GM23338 (cell line): ENCODE measurements at regions not wholly inside any gene's neighbourhood (a gene's known extent, or its start where the extent isn't known, plus 50 kb on each side); places are given as distances from the start of the nearest gene placed in this dataset.

Source experiments
- ATAC-seq: fragments of 200-7000 bp; cut with Tn5 transposase; 3 replicates; pipeline ENCODE4 v1.9.1; 2020
- DNase-seq: peaks from one replicate; pipeline ENCODE4 v3.0.0-alpha.2; 2015; ENCODE audit warnings: low spot score
- H2AFZ ChIP-seq: fragments of 200-600 bp; sonication (generic); 2 replicates; pipeline ENCODE4 v1.8.0; 2016; ENCODE audit warnings: antibody characterized with exemption, mild to moderate bottlenecking, moderate library complexity
- H3F3A ChIP-seq: fragments of 200-600 bp; sonication (generic); replicated peaks from 2 replicates; pipeline ENCODE4 v1.8.0; 2017; ENCODE audit warnings: antibody characterized with exemption, mixed run types, low read depth
- H3K27ac ChIP-seq: fragments of 200-600 bp; sonication (generic); 2 replicates; pipeline ENCODE4 v1.6.1; 2016; ENCODE audit warnings: low read depth
- H3K27me3 ChIP-seq: fragments of 200-600 bp; sonication (generic); 2 replicates; pipeline ENCODE4 v1.8.0; 2016; ENCODE audit warnings: mild to moderate bottlenecking, mixed run types, moderate library complexity; ENCODE audit not compliant: insufficient read depth
- H3K36me3 ChIP-seq: fragments of 200-600 bp; sonication (generic); 2 replicates; pipeline ENCODE4 v1.8.0; 2016; ENCODE audit warnings: mild to moderate bottlenecking; ENCODE audit not compliant: insufficient read depth
- H3K4me1 ChIP-seq: fragments of 200-600 bp; sonication (generic); 2 replicates; pipeline ENCODE4 v1.8.0; 2016; ENCODE audit warnings: mild to moderate bottlenecking, moderate library complexity; ENCODE audit not compliant: insufficient read depth
- H3K4me2 ChIP-seq: fragments of 200-600 bp; sonication (generic); 2 replicates; pipeline ENCODE4 v1.7.1; 2017; ENCODE audit warnings: mixed run types
- H3K4me3 ChIP-seq: fragments of 200-600 bp; sonication (generic); 2 replicates; pipeline ENCODE4 v1.6.1; 2016; ENCODE audit warnings: mixed run types
- H3K79me2 ChIP-seq: fragments of 200-600 bp; sonication (generic); replicated peaks from 2 replicates; pipeline ENCODE4 v1.8.0; 2017; ENCODE audit warnings: mild to moderate bottlenecking; ENCODE audit not compliant: insufficient read depth
- H3K9me2 ChIP-seq: fragments of 200-600 bp; sonication (generic); 2 replicates; pipeline ENCODE4 v1.8.0; 2017; ENCODE audit not compliant: insufficient read depth
- H4K20me1 ChIP-seq: fragments of 200-600 bp; sonication (generic); replicated peaks from 2 replicates; pipeline ENCODE4 v1.8.0; 2017; ENCODE audit warnings: mild to moderate bottlenecking; ENCODE audit not compliant: insufficient read depth
- H3K27ac Mint-ChIP-seq: 2 replicates; pipeline ENCODE4 v1.8.0; 2020; ENCODE audit warnings: inconsistent platforms, mild to moderate bottlenecking, moderate library complexity, mixed read lengths
- H3K27me3 Mint-ChIP-seq: 3 replicates; pipeline ENCODE4 v1.8.0; 2022; ENCODE audit warnings: low read depth, mild to moderate bottlenecking, moderate library complexity, mixed read lengths, inconsistent platforms; ENCODE audit not compliant: insufficient read depth, poor library complexity
- H3K36me3 Mint-ChIP-seq: 3 replicates; pipeline ENCODE4 v1.8.0; 2021; ENCODE audit warnings: low read depth, mild to moderate bottlenecking, inconsistent platforms, moderate library complexity, mixed read lengths
- H3K4me1 Mint-ChIP-seq: 3 replicates; pipeline ENCODE4 v1.8.0; 2020; ENCODE audit warnings: mild to moderate bottlenecking, inconsistent platforms, mixed read lengths
- H3K4me3 Mint-ChIP-seq: 3 replicates; pipeline ENCODE4 v1.8.0; 2021; ENCODE audit warnings: moderate library complexity, mild to moderate bottlenecking, inconsistent platforms, mixed read lengths
- H3K9me3 Mint-ChIP-seq: 3 replicates; pipeline ENCODE4 v1.8.0; 2020; ENCODE audit warnings: moderate library complexity, mild to moderate bottlenecking, inconsistent platforms, mixed read lengths
- CREB1 ChIP-seq: fragments of 250-450 bp; sonication (Bioruptor Pico); IDR thresholded peaks from 2 replicates; pipeline ENCODE4 v1.5.0; 2020; ENCODE audit warnings: low read depth, mild to moderate bottlenecking, moderate library complexity
- ETS1 ChIP-seq: IDR thresholded peaks from 2 replicates; pipeline ENCODE4 v1.6.1; 2016; ENCODE audit warnings: antibody characterized with exemption
- EZH2 ChIP-seq: fragments of 200-600 bp; sonication (generic); IDR thresholded peaks from one replicate; pipeline ENCODE4 v1.8.0; 2017; ENCODE audit warnings: antibody characterized with exemption, mild to moderate bottlenecking, low read depth; ENCODE audit not compliant: unreplicated experiment
- EZH2phosphoT487 ChIP-seq: fragments of 200-600 bp; sonication (generic); IDR thresholded peaks from one replicate; pipeline ENCODE4 v1.8.1; 2018; ENCODE audit warnings: antibody characterized with exemption; ENCODE audit not compliant: unreplicated experiment
- JUNB ChIP-seq: IDR thresholded peaks from one replicate; pipeline ENCODE4 v1.6.1; 2016; ENCODE audit warnings: antibody characterized with exemption; ENCODE audit not compliant: unreplicated experiment
- NANOG ChIP-seq: IDR thresholded peaks from 2 replicates; pipeline ENCODE4 v1.6.1; 2016; ENCODE audit warnings: antibody characterized with exemption, borderline replicate concordance
- POLR2AphosphoS5 ChIP-seq: IDR thresholded peaks from 2 replicates; pipeline ENCODE4 v1.6.1; 2016; ENCODE audit warnings: antibody characterized with exemption, low read depth
- REST ChIP-seq: IDR thresholded peaks from one replicate; pipeline ENCODE4 v1.6.1; 2018; ENCODE audit warnings: antibody characterized with exemption; ENCODE audit not compliant: unreplicated experiment
- STAT1 ChIP-seq: IDR thresholded peaks from one replicate; pipeline ENCODE4 v1.6.1; 2016; ENCODE audit warnings: antibody characterized with exemption; ENCODE audit not compliant: unreplicated experiment
- ZNF114 ChIP-seq: fragments of 250-450 bp; sonication (Bioruptor Pico); IDR thresholded peaks from 2 replicates; pipeline ENCODE4 v1.5.0; 2020; ENCODE audit warnings: mild to moderate bottlenecking, moderate library complexity
- ZNF331 ChIP-seq: fragments of 250-450 bp; sonication (Bioruptor Pico); IDR thresholded peaks from 2 replicates; pipeline ENCODE4 v1.5.0; 2020; ENCODE audit warnings: low read depth, mild to moderate bottlenecking, moderate library complexity
- ZNF462 ChIP-seq: fragments of 250-450 bp; sonication (Bioruptor Pico); IDR thresholded peaks from 2 replicates; pipeline ENCODE4 v1.5.0; 2020; ENCODE audit warnings: mild to moderate bottlenecking, moderate library complexity
- TF ChIP-seq, protein P1 (sequence below), 2 experiments: fragments of 200-600 bp in 1 of 2; sonication (generic) in 1 of 2; conservative IDR thresholded peaks; 2 replicates each; pipeline versions ENCODE4 v1.5.1 to v1.6.1; 2016 to 2017; ENCODE audit warnings: antibody characterized with exemption in 2 of 2, low read depth in 2 of 2, mild to moderate bottlenecking in 2 of 2, moderate library complexity in 1 of 2

- H3K9me3 Mint-ChIP-seq, result peaks cover 4% of the 10 kb centered on the region; the same call in 2 of the 3 replicates
Observed at GRCh38 chr5:36502608-36503007, 103.8 kb upstream of the SLC1A3 start.

More at GRCh38 chr5:36502608-36503007, 103.8 kb upstream of the SLC1A3 start:
- no peak overlapping the region for H3K27ac Mint-ChIP-seq
- no peak overlapping the region for H3K4me3 Mint-ChIP-seq
- H3K4me3 ChIP-seq, result no peak overlapping the region
- H3K9me2 ChIP-seq, result no peaks in the 10 kb centered on the region
- H2AFZ ChIP-seq, result no peak overlapping the region
- TF ChIP-seq JUNB (no peak), ETS1 (no peak), POLR2AphosphoS5 (no peak), ZNF331 (no peak), EZH2 (no peak), STAT1 (no peak), CREB1 (no peak), ZNF462 (CRISPR knock-in tag) (no peak), REST (no peak), NANOG (no peak), ZNF114 (CRISPR knock-in tag) (no peak), EZH2phosphoT487 (no peak)
- TF ChIP-seq, protein P1, sequence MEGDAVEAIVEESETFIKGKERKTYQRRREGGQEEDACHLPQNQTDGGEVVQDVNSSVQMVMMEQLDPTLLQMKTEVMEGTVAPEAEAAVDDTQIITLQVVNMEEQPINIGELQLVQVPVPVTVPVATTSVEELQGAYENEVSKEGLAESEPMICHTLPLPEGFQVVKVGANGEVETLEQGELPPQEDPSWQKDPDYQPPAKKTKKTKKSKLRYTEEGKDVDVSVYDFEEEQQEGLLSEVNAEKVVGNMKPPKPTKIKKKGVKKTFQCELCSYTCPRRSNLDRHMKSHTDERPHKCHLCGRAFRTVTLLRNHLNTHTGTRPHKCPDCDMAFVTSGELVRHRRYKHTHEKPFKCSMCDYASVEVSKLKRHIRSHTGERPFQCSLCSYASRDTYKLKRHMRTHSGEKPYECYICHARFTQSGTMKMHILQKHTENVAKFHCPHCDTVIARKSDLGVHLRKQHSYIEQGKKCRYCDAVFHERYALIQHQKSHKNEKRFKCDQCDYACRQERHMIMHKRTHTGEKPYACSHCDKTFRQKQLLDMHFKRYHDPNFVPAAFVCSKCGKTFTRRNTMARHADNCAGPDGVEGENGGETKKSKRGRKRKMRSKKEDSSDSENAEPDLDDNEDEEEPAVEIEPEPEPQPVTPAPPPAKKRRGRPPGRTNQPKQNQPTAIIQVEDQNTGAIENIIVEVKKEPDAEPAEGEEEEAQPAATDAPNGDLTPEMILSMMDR (conservative IDR thresholded peaks at IDR 0.05; ENCODE audit: low read depth in 2 of 2), result no peak
- ATAC-seq, result no peak
- H3K27me3 ChIP-seq, result no peaks in the 10 kb centered on the region
- no peak overlapping the region for H3K4me2 ChIP-seq
- H3F3A ChIP-seq, result no peaks in the 10 kb centered on the region
- H3K4me1 ChIP-seq, result 0 out of 2 replicates have a peak, but pooled peaks cover 12% of the 10 kb centered on the region
- no peaks in the 10 kb centered on the region for H3K79me2 ChIP-seq
- H4K20me1 ChIP-seq, result no peaks in the 10 kb centered on the region
- no peak overlapping the region for H3K27ac ChIP-seq
- H3K27me3 Mint-ChIP-seq, result no peaks in the 10 kb centered on the region
- H3K4me1 Mint-ChIP-seq, result peaks cover 11% of the 10 kb centered on the region
- no peak for DNase-seq
- no peaks in the 10 kb centered on the region for H3K36me3 Mint-ChIP-seq
- no peaks in the 10 kb centered on the region for H3K36me3 ChIP-seq
